ENCODE measurements at regions not wholly inside any gene's neighbourhood (a gene's known extent, or its start where the extent isn't known, plus 50 kb on each side); places are given as distances from the start of the nearest gene placed in this dataset.
"Not testable (repeated sequence)": the region's sequence is repeated elsewhere in the genome, so short reads cannot be mapped to it uniquely, and the experiment has no call there.

- no peak for DNase-seq
Observed at GRCh38 chr6:131430531-131430930, 142.5 kb upstream of the ARG1 start.

- no peak for DNase-seq
Observed at GRCh38 chr6:131431718-131432117, 141.3 kb upstream of the ARG1 start.

DNA sequence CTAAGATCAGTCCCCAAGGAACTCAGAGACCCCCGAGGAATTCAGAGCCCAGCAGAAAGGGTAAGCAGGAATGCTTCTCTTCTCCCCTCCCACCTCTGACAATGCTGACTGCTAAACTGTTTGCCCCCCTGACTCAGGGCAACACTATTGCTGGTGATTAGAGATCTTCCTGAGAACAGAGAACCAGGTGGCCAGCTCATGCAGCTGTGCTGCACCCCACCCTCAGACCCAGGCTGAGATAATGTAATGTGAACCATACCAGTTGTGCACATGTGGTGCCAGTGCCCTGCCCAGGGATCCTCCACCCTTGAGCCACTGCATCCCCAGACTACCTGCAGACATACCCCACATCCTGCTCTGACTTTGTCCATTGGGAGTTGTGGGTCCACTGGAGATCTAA lies 139.1 kb upstream of the ARG1 start:
- DNase-seq, result no peak

DNA sequence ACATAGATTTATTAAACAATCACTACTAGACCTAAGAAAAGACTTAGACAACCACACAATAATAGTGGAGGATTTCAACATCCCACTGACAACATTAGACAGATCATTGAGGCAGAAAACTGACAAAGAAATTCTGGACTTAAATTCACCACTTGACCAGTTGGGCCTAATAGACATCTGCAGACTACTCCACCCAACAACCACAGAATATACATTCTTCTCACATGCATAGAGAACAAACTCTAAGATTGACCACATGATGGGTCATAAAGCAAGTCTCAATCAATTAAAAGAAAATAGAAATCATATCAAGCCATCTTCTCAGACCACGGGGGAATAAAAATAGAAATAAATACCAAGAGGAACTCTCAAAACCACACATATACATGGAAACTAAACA lies 136.7 kb upstream of the ARG1 start:
- no peak for DNase-seq

DNA sequence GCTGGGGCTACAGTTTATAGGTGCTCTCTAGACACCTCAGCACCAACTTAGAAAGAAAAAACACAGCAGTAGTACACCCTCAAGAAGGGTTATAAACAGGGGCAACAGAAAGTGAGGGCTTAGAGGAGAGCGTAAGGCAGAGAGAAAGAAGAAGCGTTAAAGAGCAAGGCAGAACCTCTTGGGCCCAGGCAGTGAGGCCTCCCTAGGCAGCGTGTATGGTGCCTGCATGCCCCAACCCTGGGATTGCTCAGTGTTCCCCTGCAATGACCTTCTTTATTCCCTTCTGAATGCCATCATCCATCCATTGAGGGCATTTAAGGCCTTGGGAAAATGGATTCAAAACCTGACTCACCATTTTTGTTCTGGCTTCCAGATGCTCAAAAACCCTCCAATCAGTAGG lies 130.0 kb upstream of the ARG1 start:
- DNase-seq, result no peak

DNA sequence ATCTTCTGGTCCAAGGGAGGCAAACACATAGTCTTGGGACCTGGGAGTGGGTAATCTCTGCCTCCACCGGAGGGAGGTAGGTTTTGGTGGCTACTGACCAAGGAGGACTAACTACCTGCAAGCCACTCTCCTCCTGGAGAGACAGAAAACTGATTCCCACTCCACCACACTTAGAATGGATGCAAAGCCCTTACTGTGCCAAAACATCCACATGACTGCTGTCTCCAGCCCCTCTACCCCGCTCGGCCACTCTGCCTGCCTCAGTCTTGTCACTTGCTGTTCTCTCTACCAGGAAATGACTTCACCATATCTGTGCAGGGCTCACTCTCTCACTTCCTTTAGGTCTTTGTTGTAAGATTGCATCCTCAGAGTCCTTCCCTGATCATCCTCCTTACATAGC lies 129.5 kb upstream of the ARG1 start:
- DNase-seq, result no peak

GRCh38 chr6:131445356-131445755 lies 127.7 kb upstream of the ARG1 start:
- not testable (repeated sequence) for DNase-seq

DNA sequence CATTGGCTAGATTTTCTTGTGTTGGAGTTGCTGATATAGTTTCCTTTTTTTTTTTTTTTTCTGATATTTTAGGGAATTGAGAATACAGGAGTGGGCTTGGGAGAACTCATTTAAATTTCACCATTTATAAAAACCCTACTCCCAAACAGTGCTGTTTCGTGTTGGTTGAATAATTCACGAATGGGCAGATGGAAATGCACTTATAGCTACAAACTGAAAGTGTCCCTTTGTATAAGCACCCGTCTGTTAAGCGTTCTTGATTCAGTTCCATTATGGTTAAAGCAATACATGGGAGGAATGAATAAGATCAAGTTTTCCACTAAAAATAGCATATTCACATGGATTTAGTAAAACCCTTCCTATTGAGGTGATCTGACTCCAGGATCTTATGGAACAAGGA lies 122.2 kb upstream of the ARG1 start:
- no peak for DNase-seq

- no peak for DNase-seq
Observed at GRCh38 chr6:131451321-131452144, 121.5 kb upstream of the ARG1 start.

GRCh38 chr6:131453803-131454202 lies 119.2 kb upstream of the ARG1 start:
- DNase-seq, result no peak

- no peak for DNase-seq
Observed at GRCh38 chr6:131456565-131456964, 116.5 kb upstream of the ARG1 start.

GRCh38 chr6:131459005-131459404 lies 114.0 kb upstream of the ARG1 start:
- no peak for DNase-seq

DNA sequence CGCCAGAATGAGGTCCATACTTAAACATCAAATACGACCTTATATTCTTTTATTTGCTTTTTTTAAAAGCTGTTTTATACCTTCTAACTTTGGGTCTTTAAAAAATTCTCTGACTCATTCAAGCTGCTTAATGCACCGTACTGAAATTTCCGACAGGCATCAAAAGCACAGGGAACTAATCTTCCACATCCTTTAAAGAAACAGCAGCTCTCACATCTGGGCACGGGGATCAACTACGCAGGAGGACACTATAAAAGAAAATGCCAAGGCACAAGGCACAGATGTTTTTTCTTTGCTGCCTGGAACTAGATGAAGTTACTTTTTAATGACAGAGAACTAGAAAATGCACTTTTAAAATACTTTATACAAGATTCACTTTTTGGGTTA lies 112.4 kb upstream of the ARG1 start:
- DNase-seq, result no peak

- no peak for DNase-seq
Observed at GRCh38 chr6:131469130-131469529, 103.9 kb upstream of the ARG1 start.

- no peak for DNase-seq
Observed at GRCh38 chr6:131470534-131470933, 102.5 kb upstream of the ARG1 start.

- DNase-seq, result no peak
Observed at GRCh38 chr6:131471331-131471730, 101.7 kb upstream of the ARG1 start.

DNA sequence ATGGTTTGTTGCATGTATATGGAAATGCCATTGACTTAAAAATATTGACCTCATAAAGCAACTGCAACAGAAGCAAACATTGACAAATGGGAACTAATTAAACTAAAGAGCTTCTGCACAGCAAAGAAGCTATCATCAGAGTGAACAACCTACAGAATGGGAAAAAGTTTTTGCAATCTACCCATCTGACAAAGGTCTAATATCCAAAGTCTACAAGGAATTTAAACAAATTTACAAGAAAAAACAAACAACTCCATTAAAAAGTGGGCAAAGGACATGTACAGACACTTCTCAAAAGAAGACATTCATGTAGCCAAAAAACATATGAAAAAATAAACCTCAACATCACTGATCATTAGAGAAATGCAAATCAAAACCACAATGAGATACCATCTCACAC lies 99.7 kb upstream of the ARG1 start:
- not testable (repeated sequence) for DNase-seq

DNA sequence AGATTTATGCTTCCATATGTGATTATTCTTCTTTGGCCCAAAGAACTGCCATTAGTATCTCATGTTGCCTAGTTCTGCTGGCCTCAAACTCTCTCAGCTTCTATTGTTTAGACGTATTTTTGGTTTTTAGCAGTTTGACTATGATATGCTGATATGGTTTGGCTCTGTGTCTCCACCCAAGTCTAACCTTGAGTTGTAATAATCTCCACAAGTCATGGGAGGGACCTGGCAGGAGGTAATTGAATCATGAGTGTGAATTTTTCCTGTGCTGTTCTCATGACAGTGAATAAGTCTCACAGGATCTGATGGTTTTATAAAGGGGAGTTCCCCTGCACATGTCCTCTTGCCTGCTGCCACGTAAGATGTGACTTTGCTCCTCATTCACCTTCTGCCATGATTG lies 96.7 kb upstream of the ARG1 start:
- no peak for DNase-seq

DNA sequence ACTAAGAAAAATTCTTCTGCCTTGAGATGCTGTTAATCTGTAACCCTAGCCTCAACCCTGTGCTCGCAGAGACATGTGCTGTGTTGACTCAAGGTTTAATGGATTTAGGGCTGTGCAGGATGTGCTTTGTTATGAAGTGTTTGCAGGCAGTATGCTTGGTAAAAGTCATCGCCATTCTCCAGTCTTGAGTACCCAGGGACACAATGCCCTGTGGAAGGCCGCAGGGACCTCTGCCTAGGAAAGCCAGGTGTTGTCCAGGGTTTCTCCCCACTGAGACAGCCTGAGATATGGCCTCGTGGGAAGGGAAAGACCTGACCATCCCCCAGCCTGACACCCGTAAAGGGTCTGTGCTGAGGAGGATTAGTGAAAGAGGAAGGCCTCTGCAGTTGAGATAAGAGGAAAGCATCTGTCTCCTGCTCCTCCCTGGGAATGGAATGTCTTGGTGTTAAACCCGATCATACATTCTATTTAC lies 94.2 kb upstream of the ARG1 start:
- DNase-seq, result not testable (repeated sequence)

- no peak for DNase-seq
Observed at GRCh38 chr6:131486608-131487007, 86.4 kb upstream of the ARG1 start.

- no peak for DNase-seq
Observed at GRCh38 chr6:131488780-131489179, 84.2 kb upstream of the ARG1 start.

- no peak for DNase-seq
Observed at GRCh38 chr6:131490441-131490840, 82.6 kb upstream of the ARG1 start.

GRCh38 chr6:131492932-131493573 lies 80.0 kb upstream of the ARG1 start:
- DNase-seq, result no peak

DNA sequence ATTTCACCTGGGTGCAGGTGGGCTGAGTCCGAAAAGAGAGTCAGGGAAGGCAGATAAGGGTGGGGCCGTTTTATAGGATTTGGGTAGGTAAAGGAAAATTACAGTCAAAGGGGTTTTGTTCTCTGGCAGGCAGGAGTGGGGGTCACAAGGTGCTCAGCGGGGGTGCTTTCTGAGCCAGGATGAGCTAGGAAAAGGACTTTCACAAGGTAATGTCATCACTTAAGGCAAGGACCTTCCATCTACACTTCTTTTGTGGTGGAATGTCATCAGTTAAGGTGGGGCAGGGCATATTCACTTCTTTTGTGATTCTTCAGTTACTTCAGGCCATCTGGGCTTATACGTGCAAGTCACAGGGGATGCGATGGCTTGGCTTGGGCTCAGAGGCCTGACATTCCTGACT lies 68.6 kb upstream of the ARG1 start:
- not testable (repeated sequence) for DNase-seq

GRCh38 chr6:131510094-131510493 lies 62.9 kb upstream of the ARG1 start:
- no peak for DNase-seq
